ENCODE measurements at regions not wholly inside any gene's neighbourhood (a gene's known extent, or its start where the extent isn't known, plus 50 kb on each side); places are given as distances from the start of the nearest gene placed in this dataset.

DNA sequence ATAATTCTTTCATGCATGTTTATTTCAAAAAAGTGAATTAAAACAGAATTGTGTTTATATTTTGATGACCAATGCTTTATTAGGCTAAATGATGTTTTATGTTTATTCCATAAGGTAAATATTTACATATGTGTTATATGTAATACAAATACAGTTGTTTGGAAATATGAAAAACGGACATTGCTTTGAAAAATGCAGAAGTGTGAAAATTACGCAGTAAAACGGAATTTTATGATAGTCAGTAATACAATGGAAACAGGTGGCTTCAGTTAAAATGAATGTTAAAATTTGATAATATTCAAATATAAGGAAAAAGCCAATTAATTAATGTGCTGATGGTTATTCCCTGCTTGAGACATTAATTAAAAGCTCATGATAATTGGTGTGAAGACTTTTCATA lies 1633.8 kb downstream of the MAT2B start:
- TF ChIP-seq, protein P1, sequence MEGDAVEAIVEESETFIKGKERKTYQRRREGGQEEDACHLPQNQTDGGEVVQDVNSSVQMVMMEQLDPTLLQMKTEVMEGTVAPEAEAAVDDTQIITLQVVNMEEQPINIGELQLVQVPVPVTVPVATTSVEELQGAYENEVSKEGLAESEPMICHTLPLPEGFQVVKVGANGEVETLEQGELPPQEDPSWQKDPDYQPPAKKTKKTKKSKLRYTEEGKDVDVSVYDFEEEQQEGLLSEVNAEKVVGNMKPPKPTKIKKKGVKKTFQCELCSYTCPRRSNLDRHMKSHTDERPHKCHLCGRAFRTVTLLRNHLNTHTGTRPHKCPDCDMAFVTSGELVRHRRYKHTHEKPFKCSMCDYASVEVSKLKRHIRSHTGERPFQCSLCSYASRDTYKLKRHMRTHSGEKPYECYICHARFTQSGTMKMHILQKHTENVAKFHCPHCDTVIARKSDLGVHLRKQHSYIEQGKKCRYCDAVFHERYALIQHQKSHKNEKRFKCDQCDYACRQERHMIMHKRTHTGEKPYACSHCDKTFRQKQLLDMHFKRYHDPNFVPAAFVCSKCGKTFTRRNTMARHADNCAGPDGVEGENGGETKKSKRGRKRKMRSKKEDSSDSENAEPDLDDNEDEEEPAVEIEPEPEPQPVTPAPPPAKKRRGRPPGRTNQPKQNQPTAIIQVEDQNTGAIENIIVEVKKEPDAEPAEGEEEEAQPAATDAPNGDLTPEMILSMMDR (IDR thresholded peaks at IDR 0.05): no peak
- no peak for TF ChIP-seq ZFX (IDR thresholded peaks at IDR 0.05; ENCODE audit: borderline replicate concordance)
